ENCODE measurements at regions not wholly inside any gene's neighbourhood (a gene's known extent, or its start where the extent isn't known, plus 50 kb on each side); places are given as distances from the start of the nearest gene placed in this dataset.

GRCh38 chr6:51562198-51562597, 525.2 kb downstream of the PKHD1 start:
- no peak for DNase-seq

Measured in CD4-positive, alpha-beta T cell treated with Interleukin-4 for 1 hour (primary cell).